ENCODE measurements at regions not wholly inside any gene's neighbourhood (a gene's known extent, or its start where the extent isn't known, plus 50 kb on each side); places are given as distances from the start of the nearest gene placed in this dataset.

DNA sequence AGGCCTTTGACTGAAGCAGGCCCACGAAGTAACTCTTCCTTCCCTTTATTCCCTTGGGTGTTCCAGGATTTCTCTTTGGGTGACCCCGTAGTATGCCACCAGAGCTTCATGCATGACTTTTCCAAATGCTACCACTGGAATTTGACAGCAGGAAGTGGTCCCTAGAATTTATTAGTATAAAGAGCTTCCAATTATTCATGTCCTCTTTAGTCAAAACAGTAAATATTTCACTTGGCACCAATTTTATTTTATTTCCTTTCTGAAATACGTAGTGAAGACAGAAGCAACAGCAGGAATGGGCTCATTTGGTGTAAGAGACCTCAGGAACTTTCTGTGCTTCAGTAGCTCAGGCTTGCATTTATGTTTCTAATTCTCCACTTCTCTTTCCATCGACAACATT lies 151.3 kb downstream of the LCA5 start:
- no peak for ATAC-seq
- TF ChIP-seq SNAI2 (CRISPR knock-in tag; IDR thresholded peaks at IDR 0.05) (no peak), GLIS3 (CRISPR knock-in tag; IDR thresholded peaks at IDR 0.05) (no peak), ZFP30 (CRISPR knock-in tag; IDR thresholded peaks at IDR 0.05) (no peak), ZC3H10 (CRISPR knock-in tag; IDR thresholded peaks at IDR 0.05) (no peak), ZNF70 (CRISPR knock-in tag; IDR thresholded peaks at IDR 0.05) (no peak)

DNA sequence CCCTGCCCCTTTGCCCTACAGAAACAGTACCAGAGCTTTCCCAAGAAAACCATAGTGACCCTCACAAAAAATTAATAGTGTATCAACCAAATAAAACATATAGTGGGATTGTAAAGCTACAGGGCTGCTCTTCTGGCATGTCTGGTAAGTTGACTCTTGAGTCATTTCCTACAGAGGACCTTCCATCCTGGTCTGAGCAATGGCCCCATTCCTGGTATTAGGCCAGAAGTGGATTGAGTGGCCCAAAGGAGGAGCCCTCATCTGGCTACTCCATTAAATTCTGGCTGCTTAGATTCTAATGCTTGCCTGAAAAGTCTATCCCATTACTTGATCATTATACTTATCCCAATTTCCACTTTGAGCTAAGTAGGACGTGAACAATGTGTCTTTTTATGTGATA lies 150.9 kb upstream of the HMGN3 start:
- ATAC-seq, result no peak
- no peak for TF ChIP-seq ARNTL (CRISPR knock-in tag; IDR thresholded peaks at IDR 0.05; ENCODE audit: borderline replicate concordance, low read depth)
- no peak for TF ChIP-seq GLIS3 (CRISPR knock-in tag; IDR thresholded peaks at IDR 0.05)
- TF ChIP-seq, protein P1, sequence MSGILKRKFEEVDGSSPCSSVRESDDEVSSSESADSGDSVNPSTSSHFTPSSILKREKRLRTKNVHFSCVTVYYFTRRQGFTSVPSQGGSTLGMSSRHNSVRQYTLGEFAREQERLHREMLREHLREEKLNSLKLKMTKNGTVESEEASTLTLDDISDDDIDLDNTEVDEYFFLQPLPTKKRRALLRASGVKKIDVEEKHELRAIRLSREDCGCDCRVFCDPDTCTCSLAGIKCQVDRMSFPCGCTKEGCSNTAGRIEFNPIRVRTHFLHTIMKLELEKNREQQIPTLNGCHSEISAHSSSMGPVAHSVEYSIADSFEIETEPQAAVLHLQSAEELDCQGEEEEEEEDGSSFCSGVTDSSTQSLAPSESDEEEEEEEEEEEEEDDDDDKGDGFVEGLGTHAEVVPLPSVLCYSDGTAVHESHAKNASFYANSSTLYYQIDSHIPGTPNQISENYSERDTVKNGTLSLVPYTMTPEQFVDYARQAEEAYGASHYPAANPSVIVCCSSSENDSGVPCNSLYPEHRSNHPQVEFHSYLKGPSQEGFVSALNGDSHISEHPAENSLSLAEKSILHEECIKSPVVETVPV (CRISPR knock-in tag; IDR thresholded peaks at IDR 0.05), result no peak
- TF ChIP-seq, protein P2, sequence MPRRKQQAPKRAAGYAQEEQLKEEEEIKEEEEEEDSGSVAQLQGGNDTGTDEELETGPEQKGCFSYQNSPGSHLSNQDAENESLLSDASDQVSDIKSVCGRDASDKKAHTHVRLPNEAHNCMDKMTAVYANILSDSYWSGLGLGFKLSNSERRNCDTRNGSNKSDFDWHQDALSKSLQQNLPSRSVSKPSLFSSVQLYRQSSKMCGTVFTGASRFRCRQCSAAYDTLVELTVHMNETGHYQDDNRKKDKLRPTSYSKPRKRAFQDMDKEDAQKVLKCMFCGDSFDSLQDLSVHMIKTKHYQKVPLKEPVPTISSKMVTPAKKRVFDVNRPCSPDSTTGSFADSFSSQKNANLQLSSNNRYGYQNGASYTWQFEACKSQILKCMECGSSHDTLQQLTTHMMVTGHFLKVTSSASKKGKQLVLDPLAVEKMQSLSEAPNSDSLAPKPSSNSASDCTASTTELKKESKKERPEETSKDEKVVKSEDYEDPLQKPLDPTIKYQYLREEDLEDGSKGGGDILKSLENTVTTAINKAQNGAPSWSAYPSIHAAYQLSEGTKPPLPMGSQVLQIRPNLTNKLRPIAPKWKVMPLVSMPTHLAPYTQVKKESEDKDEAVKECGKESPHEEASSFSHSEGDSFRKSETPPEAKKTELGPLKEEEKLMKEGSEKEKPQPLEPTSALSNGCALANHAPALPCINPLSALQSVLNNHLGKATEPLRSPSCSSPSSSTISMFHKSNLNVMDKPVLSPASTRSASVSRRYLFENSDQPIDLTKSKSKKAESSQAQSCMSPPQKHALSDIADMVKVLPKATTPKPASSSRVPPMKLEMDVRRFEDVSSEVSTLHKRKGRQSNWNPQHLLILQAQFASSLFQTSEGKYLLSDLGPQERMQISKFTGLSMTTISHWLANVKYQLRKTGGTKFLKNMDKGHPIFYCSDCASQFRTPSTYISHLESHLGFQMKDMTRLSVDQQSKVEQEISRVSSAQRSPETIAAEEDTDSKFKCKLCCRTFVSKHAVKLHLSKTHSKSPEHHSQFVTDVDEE (CRISPR knock-in tag; IDR thresholded peaks at IDR 0.05), result no peak
- TF ChIP-seq, protein P3, sequence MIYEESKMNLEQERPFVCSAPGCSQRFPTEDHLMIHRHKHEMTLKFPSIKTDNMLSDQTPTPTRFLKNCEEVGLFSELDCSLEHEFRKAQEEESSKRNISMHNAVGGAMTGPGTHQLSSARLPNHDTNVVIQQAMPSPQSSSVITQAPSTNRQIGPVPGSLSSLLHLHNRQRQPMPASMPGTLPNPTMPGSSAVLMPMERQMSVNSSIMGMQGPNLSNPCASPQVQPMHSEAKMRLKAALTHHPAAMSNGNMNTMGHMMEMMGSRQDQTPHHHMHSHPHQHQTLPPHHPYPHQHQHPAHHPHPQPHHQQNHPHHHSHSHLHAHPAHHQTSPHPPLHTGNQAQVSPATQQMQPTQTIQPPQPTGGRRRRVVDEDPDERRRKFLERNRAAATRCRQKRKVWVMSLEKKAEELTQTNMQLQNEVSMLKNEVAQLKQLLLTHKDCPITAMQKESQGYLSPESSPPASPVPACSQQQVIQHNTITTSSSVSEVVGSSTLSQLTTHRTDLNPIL (CRISPR knock-in tag; IDR thresholded peaks at IDR 0.05; ENCODE audit: low read depth), result no peak
- no peak for TF ChIP-seq ZNF565 (CRISPR knock-in tag; conservative IDR thresholded peaks at IDR 0.05; ENCODE audit: low read depth)
- no peak for TF ChIP-seq SNAI2 (CRISPR knock-in tag; IDR thresholded peaks at IDR 0.05)
- TF ChIP-seq TCF4 (CRISPR knock-in tag; IDR thresholded peaks at IDR 0.05; ENCODE audit: borderline replicate concordance), result no peak

DNA sequence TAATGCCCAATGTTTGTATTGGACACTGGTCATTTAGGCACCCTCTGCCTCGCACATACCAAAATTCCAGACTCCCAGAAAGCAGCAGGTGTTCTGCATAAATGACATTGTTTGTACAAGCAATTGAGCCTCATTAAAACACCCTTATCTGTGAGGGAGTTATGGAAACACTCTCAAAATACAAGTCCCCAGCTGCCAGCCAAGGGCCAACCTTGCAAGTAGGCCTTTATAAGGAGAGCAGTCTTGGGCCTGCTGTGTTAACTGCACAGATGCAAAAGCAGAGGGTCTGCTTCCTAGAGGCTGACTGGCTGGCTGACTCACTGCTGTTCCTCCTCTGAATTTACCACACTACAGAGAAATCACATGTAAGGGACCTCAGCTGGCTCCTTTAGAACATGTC lies 150.4 kb upstream of the HMGN3 start:
- no peak for ATAC-seq
- no peak for TF ChIP-seq PPARA (CRISPR knock-in tag; IDR thresholded peaks at IDR 0.05; ENCODE audit: borderline replicate concordance)

DNA sequence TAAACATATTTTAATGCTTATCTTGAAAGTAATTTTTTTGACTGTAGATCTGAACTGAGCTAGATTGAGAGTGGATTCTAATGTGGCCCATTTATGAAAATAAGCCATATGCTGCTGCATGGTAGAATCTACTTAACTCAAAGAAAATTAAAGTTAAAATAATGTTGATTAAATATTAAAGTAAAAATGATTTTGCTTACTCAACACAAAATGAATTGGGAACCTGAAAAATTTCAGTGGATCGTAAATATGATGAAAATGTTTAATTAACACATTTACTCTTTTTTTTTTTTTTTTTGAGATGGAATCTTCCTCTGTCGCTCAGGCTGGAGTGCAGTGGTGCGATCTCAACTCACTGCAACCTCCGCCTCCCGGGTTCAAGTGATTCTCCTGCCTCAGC lies 144.5 kb upstream of the HMGN3 start:
- TF ChIP-seq SNAI2 (CRISPR knock-in tag; IDR thresholded peaks at IDR 0.05), result no peak
- no peak for TF ChIP-seq ZNF70 (CRISPR knock-in tag; IDR thresholded peaks at IDR 0.05)
- TF ChIP-seq, protein P3 (CRISPR knock-in tag; IDR thresholded peaks at IDR 0.05; ENCODE audit: low read depth), result no peak
- no peak for ATAC-seq

DNA sequence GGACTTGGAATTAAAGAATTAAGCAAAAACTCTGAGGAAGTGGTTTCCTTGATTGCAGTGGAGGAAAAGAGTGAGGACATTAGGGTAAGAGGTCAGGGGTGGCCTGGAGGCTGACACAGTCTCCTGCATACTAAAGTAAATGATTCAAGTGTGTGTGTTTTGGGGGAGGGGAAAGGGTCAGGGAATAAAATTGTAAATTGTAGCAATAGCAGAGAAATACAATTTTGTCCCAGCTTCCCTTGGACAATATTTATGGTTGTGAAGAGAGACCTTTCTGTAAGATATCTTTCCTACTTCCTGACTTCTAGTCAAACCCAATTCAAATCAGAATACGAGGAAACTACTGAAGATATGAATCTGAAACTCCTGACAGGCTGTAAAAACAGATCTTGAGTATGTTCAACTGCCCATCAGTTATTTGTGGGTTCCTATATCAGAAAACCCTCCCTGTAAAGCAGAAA lies 143.4 kb upstream of the HMGN3 start:
- ATAC-seq, result no peak
- no peak for TF ChIP-seq ISL1 (CRISPR knock-in tag; IDR thresholded peaks at IDR 0.05)
- no peak for TF ChIP-seq RARB (CRISPR knock-in tag; IDR thresholded peaks at IDR 0.05)
- TF ChIP-seq ZC3H10 (CRISPR knock-in tag; IDR thresholded peaks at IDR 0.05), result no peak
- no peak for TF ChIP-seq ZNF70 (CRISPR knock-in tag; IDR thresholded peaks at IDR 0.05)
- TF ChIP-seq ZNF565 (CRISPR knock-in tag; conservative IDR thresholded peaks at IDR 0.05; ENCODE audit: low read depth), result no peak
- TF ChIP-seq TCF4 (CRISPR knock-in tag; IDR thresholded peaks at IDR 0.05; ENCODE audit: borderline replicate concordance), result no peak
- no peak for TF ChIP-seq ARNTL (CRISPR knock-in tag; IDR thresholded peaks at IDR 0.05; ENCODE audit: borderline replicate concordance, low read depth)
- no peak for TF ChIP-seq BACH2 (CRISPR knock-in tag; IDR thresholded peaks at IDR 0.05; ENCODE audit: borderline replicate concordance)
- TF ChIP-seq, protein P1 (CRISPR knock-in tag; IDR thresholded peaks at IDR 0.05), result no peak
- TF ChIP-seq, protein P3 (CRISPR knock-in tag; IDR thresholded peaks at IDR 0.05; ENCODE audit: low read depth), result no peak
- no peak for TF ChIP-seq TOX (CRISPR knock-in tag; IDR thresholded peaks at IDR 0.05; ENCODE audit: borderline replicate concordance)
- TF ChIP-seq, protein P4, sequence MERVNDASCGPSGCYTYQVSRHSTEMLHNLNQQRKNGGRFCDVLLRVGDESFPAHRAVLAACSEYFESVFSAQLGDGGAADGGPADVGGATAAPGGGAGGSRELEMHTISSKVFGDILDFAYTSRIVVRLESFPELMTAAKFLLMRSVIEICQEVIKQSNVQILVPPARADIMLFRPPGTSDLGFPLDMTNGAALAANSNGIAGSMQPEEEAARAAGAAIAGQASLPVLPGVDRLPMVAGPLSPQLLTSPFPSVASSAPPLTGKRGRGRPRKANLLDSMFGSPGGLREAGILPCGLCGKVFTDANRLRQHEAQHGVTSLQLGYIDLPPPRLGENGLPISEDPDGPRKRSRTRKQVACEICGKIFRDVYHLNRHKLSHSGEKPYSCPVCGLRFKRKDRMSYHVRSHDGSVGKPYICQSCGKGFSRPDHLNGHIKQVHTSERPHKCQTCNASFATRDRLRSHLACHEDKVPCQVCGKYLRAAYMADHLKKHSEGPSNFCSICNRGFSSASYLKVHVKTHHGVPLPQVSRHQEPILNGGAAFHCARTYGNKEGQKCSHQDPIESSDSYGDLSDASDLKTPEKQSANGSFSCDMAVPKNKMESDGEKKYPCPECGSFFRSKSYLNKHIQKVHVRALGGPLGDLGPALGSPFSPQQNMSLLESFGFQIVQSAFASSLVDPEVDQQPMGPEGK (CRISPR knock-in tag; IDR thresholded peaks at IDR 0.05; ENCODE audit: borderline replicate concordance), result no peak
- TF ChIP-seq, protein P2 (CRISPR knock-in tag; IDR thresholded peaks at IDR 0.05), result no peak
- no peak for TF ChIP-seq ZNF8 (CRISPR knock-in tag; IDR thresholded peaks at IDR 0.05)
- TF ChIP-seq ZFP30 (CRISPR knock-in tag; IDR thresholded peaks at IDR 0.05), result no peak
